ENCODE measurements at regions not wholly inside any gene's neighbourhood (a gene's known extent, or its start where the extent isn't known, plus 50 kb on each side); places are given as distances from the start of the nearest gene placed in this dataset.

DNA sequence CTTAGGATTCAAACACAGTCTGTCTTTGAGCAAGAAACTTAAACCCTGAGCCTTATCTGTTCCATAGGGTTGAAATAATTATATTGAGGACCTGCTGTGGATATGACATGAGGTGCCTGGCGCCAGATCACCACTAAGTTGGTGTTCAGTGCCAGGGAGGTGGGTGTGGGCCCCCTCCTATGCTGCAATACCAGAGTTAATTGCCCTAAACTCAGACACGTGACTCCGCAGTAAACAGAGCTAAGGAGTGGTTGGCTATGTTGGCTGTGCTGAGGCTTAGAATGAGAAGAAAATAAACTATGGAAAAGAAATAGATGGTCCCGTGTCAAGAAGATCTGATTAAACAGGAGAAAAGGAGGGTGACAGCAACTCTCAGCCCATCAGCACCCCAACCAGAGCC is 419.4 kb upstream of the JARID2 start:
- no peak overlapping the region for H3K4me3 Mint-ChIP-seq
- POLR2A ChIA-PET, result no interaction called here
- DNase-seq (ENCODE audit: low spot score) (no peak), ATAC-seq (no peak)
- peaks cover 5% of the 10 kb centered on the region for H3K36me3 Mint-ChIP-seq
- CTCF ChIA-PET, result no interaction called here
- H3K9me3 Mint-ChIP-seq, result peaks cover 12% of the 10 kb centered on the region
- TF ChIP-seq AR (CRISPR knock-in tag; IDR thresholded peaks at IDR 0.05) (no peak), ZNF423 (CRISPR knock-in tag; IDR thresholded peaks at IDR 0.05) (no peak), RELA (CRISPR knock-in tag; IDR thresholded peaks at IDR 0.05; ENCODE audit: borderline replicate concordance) (no peak), ETV6 (CRISPR knock-in tag; IDR thresholded peaks at IDR 0.05) (no peak), NR2C2 (CRISPR knock-in tag; IDR thresholded peaks at IDR 0.05) (no peak), ZNF232 (CRISPR knock-in tag; IDR thresholded peaks at IDR 0.05) (no peak), NFATC4 (CRISPR knock-in tag; IDR thresholded peaks at IDR 0.05) (no peak), SMAD3 (CRISPR knock-in tag; IDR thresholded peaks at IDR 0.05; ENCODE audit: borderline replicate concordance) (no peak), KAT7 (CRISPR knock-in tag; IDR thresholded peaks at IDR 0.05; ENCODE audit: borderline replicate concordance) (no peak), TP53 (CRISPR knock-in tag; IDR thresholded peaks at IDR 0.05) (no peak), CDX4 (CRISPR knock-in tag; IDR thresholded peaks at IDR 0.05; ENCODE audit: borderline replicate concordance) (no peak)
- peaks cover 86% of the 10 kb centered on the region for H3K4me1 Mint-ChIP-seq
- no peak overlapping the region for H3K27ac Mint-ChIP-seq
- peaks cover 3% of the 10 kb centered on the region; the same call in 1 of the 2 replicates for H3K27me3 Mint-ChIP-seq (ENCODE audit: low read depth)

GRCh38 chr6:14827354-14827753 is 418.5 kb upstream of the JARID2 start:
- no peak for DNase-seq (ENCODE audit: low spot score)
- ChIA-PET POLR2A (no interaction called here), CTCF (no interaction called here)
- no peak for ATAC-seq
- Mint-ChIP-seq H3K27me3 (ENCODE audit: low read depth) (peaks cover 3% of the 10 kb centered on the region; the same call in 1 of the 2 replicates), H3K27ac (no peak overlapping the region), H3K36me3 (no peaks in the 10 kb centered on the region; the same call in 1 of the 2 replicates), H3K4me1 (peaks cover 87% of the 10 kb centered on the region), H3K4me3 (no peak overlapping the region), H3K9me3 (peaks cover 5% of the 10 kb centered on the region; the same call in 1 of the 2 replicates)
- TF ChIP-seq RORB (CRISPR knock-in tag; IDR thresholded peaks at IDR 0.05) (no peak), NFYB (CRISPR knock-in tag; conservative IDR thresholded peaks at IDR 0.05; ENCODE audit: low read depth) (no peak), ZNF423 (CRISPR knock-in tag; IDR thresholded peaks at IDR 0.05) (no peak), CBFB (CRISPR knock-in tag; IDR thresholded peaks at IDR 0.05; ENCODE audit: low read depth) (no peak), NR2C2 (CRISPR knock-in tag; IDR thresholded peaks at IDR 0.05) (no peak), ZMAT4 (CRISPR knock-in tag; IDR thresholded peaks at IDR 0.05) (no peak), MXD4 (CRISPR knock-in tag; IDR thresholded peaks at IDR 0.05; ENCODE audit: borderline replicate concordance) (no peak), SP1 (CRISPR knock-in tag; conservative IDR thresholded peaks at IDR 0.05) (no peak), PREB (CRISPR knock-in tag; IDR thresholded peaks at IDR 0.05; ENCODE audit: borderline replicate concordance) (no peak), TP53 (CRISPR knock-in tag; IDR thresholded peaks at IDR 0.05) (no peak), ATF1 (CRISPR knock-in tag; IDR thresholded peaks at IDR 0.05) (no peak), TEAD1 (CRISPR knock-in tag; IDR thresholded peaks at IDR 0.05) (no peak), GRHL2 (CRISPR knock-in tag; IDR thresholded peaks at IDR 0.05; ENCODE audit: insufficient replicate concordance, severe bottlenecking) (no peak), ZSCAN18 (CRISPR knock-in tag; IDR thresholded peaks at IDR 0.05) (no peak), STAT6 (CRISPR knock-in tag; conservative IDR thresholded peaks at IDR 0.05; ENCODE audit: low read depth) (no peak)
- TF ChIP-seq, protein P1, sequence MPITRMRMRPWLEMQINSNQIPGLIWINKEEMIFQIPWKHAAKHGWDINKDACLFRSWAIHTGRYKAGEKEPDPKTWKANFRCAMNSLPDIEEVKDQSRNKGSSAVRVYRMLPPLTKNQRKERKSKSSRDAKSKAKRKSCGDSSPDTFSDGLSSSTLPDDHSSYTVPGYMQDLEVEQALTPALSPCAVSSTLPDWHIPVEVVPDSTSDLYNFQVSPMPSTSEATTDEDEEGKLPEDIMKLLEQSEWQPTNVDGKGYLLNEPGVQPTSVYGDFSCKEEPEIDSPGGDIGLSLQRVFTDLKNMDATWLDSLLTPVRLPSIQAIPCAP (CRISPR knock-in tag; IDR thresholded peaks at IDR 0.05), result no peak
- TF ChIP-seq, protein P2, sequence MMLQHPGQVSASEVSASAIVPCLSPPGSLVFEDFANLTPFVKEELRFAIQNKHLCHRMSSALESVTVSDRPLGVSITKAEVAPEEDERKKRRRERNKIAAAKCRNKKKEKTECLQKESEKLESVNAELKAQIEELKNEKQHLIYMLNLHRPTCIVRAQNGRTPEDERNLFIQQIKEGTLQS (CRISPR knock-in tag; conservative IDR thresholded peaks at IDR 0.05), result no peak
